Activated naive CD4-positive, alpha-beta T cell treated with anti-CD3 and anti-CD28 coated beads for 36 hours (primary cell): ENCODE measurements at regions not wholly inside any gene's neighbourhood (a gene's known extent, or its start where the extent isn't known, plus 50 kb on each side); places are given as distances from the start of the nearest gene placed in this dataset.

Experiments used
- CTCF ChIA-PET: fragments of 350-600 bp; sonication (Branson Sonifier 250); formaldehyde crosslinking; loops from one replicate; lab custom pipeline; 2021; ENCODE audit warnings: antibody characterized with exemption; lab: Charles Lee
- DNase-seq: peaks from one replicate; pipeline ENCODE4 v3.0.0-alpha.2; 2020
- H3K27ac Mint-ChIP-seq: one replicate; pipeline ENCODE4 v1.8.0; 2021; ENCODE audit warnings: mild to moderate bottlenecking, mixed read lengths
- H3K27me3 Mint-ChIP-seq: one replicate; pipeline ENCODE4 v1.8.0; 2021; ENCODE audit warnings: low read depth, mixed read lengths
- H3K36me3 Mint-ChIP-seq: one replicate; pipeline ENCODE4 v1.8.0; 2021; ENCODE audit warnings: low read depth, mixed read lengths
- H3K4me1 Mint-ChIP-seq: one replicate; pipeline ENCODE4 v1.8.0; 2021; ENCODE audit warnings: low read depth, mixed read lengths
- H3K4me3 Mint-ChIP-seq: one replicate; pipeline ENCODE4 v1.8.0; 2021; ENCODE audit warnings: mild to moderate bottlenecking, moderate library complexity, mixed read lengths
- H3K9me3 Mint-ChIP-seq: one replicate; pipeline ENCODE4 v1.8.0; 2021; ENCODE audit warnings: mixed read lengths
- intact Hi-C: fragments of 100-400 bp; cut with micrococcal nuclease; formaldehyde crosslinking; loops from one replicate; pipeline ENCODE4 v1.15.1; 2023

- CTCF ChIA-PET, result no interaction called here
- H3K27me3 Mint-ChIP-seq, result no peaks in the 10 kb centered on the region
- no peak overlapping the region for H3K27ac Mint-ChIP-seq
- H3K9me3 Mint-ChIP-seq, result peaks cover 8% of the 10 kb centered on the region
- H3K36me3 Mint-ChIP-seq, result no peaks in the 10 kb centered on the region
- no peak overlapping the region for H3K4me3 Mint-ChIP-seq
- no peak for DNase-seq
- intact Hi-C loops, result no loop called here
- no peaks in the 10 kb centered on the region for H3K4me1 Mint-ChIP-seq
These were observed 266.8 kb downstream of the PCDH20 start for GRCh38 chr13:61148691-61149315.

GRCh38 chr13:61148211-61148610, 267.4 kb downstream of the PCDH20 start:
- intact Hi-C loops, result no loop called here
- H3K27ac Mint-ChIP-seq, result no peak overlapping the region
- CTCF ChIA-PET, result no interaction called here
- DNase-seq, result no peak
- peaks cover 9% of the 10 kb centered on the region for H3K9me3 Mint-ChIP-seq
- no peak overlapping the region for H3K4me3 Mint-ChIP-seq
- no peaks in the 10 kb centered on the region for H3K4me1 Mint-ChIP-seq
- no peaks in the 10 kb centered on the region for H3K36me3 Mint-ChIP-seq
- H3K27me3 Mint-ChIP-seq, result no peaks in the 10 kb centered on the region

DNA sequence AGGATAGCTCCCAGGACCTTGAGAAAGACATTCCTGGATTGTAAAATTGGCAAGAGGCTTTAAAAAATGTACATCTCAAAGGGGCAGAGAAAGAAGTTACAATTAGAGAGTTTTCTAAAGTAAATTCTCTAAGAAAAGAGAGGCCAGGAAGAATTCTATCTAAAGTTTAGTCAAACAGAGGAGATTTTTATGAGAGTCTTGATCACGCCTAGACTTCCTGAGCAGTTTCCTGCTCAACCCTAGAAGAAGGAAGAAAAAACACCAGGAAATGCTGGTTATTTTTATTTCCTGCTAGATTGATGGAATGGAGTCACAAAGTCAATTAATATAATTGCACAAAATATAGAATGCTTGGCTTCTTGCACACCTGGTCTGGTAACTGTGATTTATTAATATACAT, 269.1 kb downstream of the PCDH20 start:
- CTCF ChIA-PET, result no interaction called here
- DNase-seq, result no peak
- Mint-ChIP-seq H3K27ac (no peak overlapping the region), H3K4me1 (no peaks in the 10 kb centered on the region), H3K36me3 (no peaks in the 10 kb centered on the region), H3K4me3 (no peak overlapping the region), H3K9me3 (peaks cover 12% of the 10 kb centered on the region), H3K27me3 (no peaks in the 10 kb centered on the region)
- intact Hi-C loops, result no loop called here

DNA sequence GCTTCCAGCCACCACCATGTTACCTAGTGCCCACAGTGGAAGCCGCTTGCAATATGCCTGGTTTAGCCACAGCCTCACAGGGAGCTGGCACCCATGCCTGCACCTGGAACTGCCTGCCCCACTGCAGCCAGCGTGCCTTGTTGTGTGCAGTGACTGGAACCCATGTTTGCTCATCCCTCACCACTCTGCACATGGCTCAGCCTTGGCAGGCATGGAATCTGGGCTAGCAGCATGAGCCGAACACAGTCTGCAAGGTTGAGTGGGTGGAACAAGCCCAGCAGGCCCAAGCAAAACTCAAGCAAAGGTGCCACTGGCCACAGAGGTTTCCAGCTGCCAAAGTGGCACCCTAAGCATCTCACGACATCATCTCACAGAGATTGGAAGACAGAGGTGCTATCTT, 269.5 kb downstream of the PCDH20 start:
- CTCF ChIA-PET, result no interaction called here
- Mint-ChIP-seq H3K36me3 (no peaks in the 10 kb centered on the region), H3K4me1 (no peaks in the 10 kb centered on the region), H3K27me3 (no peaks in the 10 kb centered on the region), H3K9me3 (peaks cover 13% of the 10 kb centered on the region), H3K27ac (no peak overlapping the region), H3K4me3 (no peak overlapping the region)
- DNase-seq, result no peak
- intact Hi-C loops, result no loop called here

DNA sequence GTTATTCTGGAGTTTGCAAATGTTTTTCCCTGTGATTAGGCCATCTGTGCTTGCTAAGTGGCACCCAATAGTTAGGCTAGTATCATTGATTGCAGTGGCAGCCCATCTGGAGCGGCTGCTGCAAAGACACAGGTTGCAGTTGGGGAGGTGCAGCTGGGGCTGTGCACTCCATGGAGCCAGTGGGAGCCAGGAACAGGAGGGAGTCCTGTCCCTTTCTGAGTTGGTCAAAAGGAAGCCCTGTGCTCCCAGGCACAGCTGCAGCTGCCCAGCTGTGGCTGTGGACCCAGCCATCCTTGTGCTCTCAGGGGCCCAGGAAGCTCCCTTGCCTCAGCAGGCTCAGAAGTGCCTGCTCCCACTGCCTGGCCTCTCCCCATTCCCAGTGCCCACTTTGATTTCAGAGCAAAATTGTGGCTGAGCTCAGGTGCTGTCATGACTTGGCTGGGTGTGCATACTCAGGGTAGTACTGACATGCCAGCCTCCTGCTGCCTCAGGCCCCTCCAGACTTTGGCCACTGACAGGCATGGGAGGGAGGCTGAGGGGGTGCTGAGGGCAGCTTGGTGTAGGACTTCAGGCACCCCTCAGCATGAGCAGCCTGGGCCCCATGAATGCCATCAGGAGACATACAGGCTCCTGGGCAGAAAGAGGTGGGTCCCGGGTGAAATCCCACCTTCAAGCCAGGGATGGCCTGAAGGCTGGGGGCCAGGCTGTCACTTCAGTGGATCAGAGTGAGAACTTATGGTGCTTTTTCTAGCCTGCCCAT, 270.6 kb downstream of the PCDH20 start:
- Mint-ChIP-seq H3K9me3 (peaks cover 13% of the 10 kb centered on the region), H3K27ac (no peak overlapping the region), H3K27me3 (no peaks in the 10 kb centered on the region), H3K4me3 (no peak overlapping the region), H3K36me3 (no peaks in the 10 kb centered on the region), H3K4me1 (no peaks in the 10 kb centered on the region)
- DNase-seq, result no peak
- intact Hi-C loops, result no loop called here
- CTCF ChIA-PET, result no interaction called here

- Mint-ChIP-seq H3K4me1 (no peaks in the 10 kb centered on the region), H3K27ac (no peak overlapping the region), H3K36me3 (no peaks in the 10 kb centered on the region), H3K4me3 (no peak overlapping the region), H3K9me3 (peaks cover 13% of the 10 kb centered on the region), H3K27me3 (no peaks in the 10 kb centered on the region)
- DNase-seq, result no peak
- intact Hi-C loops, result no loop called here
- CTCF ChIA-PET, result no interaction called here
These were observed 271.3 kb downstream of the PCDH20 start for GRCh38 chr13:61144301-61144700.

DNA sequence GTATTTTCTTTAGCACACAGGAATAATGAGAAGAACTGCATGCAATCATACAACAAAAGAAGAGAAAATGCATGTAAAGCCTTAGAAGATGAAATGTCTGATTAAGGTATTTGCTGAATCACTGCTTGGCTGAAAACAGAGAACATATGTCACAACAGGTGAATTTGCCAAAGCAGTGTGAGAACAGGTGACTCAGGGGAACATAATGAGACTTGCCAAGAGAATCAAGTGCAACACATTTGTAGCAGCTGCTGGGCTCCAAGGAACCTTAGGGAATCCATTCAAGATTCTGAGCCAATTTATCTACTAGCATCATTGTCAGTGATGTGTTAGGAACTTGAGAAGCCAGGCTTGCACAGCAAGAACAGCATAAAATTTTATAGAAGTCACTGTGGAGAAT, 273.1 kb downstream of the PCDH20 start:
- CTCF ChIA-PET, result no interaction called here
- intact Hi-C loops, result no loop called here
- no peak for DNase-seq
- Mint-ChIP-seq H3K36me3 (no peaks in the 10 kb centered on the region), H3K27ac (no peak overlapping the region), H3K27me3 (no peaks in the 10 kb centered on the region), H3K9me3 (peaks cover 13% of the 10 kb centered on the region), H3K4me1 (no peaks in the 10 kb centered on the region), H3K4me3 (no peak overlapping the region)

DNA sequence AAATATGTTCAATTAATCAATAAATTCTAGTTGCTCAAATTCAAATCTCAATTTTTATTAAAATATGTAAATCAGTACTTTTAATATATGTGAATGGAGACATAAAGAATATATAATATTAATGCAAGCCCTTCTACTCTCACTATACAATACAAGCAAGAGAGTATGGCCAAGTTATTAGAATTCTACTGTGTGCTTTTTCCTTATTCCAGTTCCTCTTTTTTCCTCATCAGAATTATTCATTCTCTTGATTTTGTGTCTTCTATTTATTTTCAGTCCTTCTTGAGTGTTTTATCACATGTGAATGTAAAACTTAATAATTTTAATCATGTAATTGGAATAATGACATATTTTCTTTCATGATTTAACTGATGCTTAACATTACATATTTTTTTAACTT, 276.8 kb downstream of the PCDH20 start:
- Mint-ChIP-seq H3K4me1 (no peaks in the 10 kb centered on the region), H3K27ac (no peak overlapping the region), H3K4me3 (no peak overlapping the region), H3K9me3 (peaks cover 6% of the 10 kb centered on the region), H3K36me3 (no peaks in the 10 kb centered on the region), H3K27me3 (no peaks in the 10 kb centered on the region)
- CTCF ChIA-PET, result no interaction called here
- DNase-seq, result no peak
- intact Hi-C loops, result no loop called here

DNA sequence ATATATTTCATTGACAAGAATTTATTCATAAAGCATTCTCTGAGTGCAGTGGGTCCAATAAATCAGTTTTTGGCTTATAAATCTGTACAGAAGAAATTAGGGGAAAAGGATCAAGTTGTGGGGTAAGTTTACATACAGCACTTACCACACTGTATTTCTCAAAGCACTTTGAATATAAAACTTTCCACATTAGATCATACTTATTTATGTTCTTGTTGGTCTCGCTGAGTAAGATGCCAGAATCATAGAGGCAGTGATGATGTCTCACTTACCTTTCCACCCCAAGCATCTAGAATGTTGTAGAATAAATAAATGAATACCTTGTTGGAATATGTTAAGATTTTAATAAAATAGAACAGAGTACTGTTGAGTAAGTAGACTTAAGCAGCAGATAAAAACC, 279.1 kb downstream of the PCDH20 start:
- Mint-ChIP-seq H3K4me3 (no peak overlapping the region), H3K4me1 (no peaks in the 10 kb centered on the region), H3K27ac (no peak overlapping the region), H3K9me3 (no peaks in the 10 kb centered on the region), H3K36me3 (no peaks in the 10 kb centered on the region), H3K27me3 (no peaks in the 10 kb centered on the region)
- CTCF ChIA-PET, result no interaction called here
- DNase-seq, result no peak
- intact Hi-C loops, result no loop called here

DNA sequence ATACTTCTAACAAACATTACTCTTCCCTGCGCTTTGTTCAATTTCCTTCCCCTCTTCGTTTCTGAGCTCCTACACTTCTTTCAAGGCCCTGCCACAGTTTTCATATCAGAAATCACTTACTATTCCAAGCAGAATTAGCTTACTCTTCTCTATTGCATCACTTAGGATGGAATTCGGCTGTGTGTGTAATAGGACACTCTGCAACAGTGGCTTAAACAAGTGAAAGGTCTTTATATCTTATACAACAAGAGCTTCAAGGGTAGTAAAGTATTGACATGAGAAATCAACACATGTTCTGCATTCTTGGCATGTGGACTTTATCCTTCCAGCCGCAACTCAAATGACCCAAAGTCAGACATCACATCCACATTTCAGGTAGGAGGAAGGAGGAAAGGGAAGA, 279.6 kb downstream of the PCDH20 start:
- DNase-seq, result no peak
- H3K4me3 Mint-ChIP-seq, result no peak overlapping the region
- H3K36me3 Mint-ChIP-seq, result no peaks in the 10 kb centered on the region
- intact Hi-C loops, result no loop called here
- H3K4me1 Mint-ChIP-seq, result no peaks in the 10 kb centered on the region
- H3K9me3 Mint-ChIP-seq, result no peaks in the 10 kb centered on the region
- CTCF ChIA-PET, result no interaction called here
- no peak overlapping the region for H3K27ac Mint-ChIP-seq
- H3K27me3 Mint-ChIP-seq, result no peaks in the 10 kb centered on the region

GRCh38 chr13:61135583-61135982, 280.1 kb downstream of the PCDH20 start:
- Mint-ChIP-seq H3K36me3 (no peaks in the 10 kb centered on the region), H3K27me3 (no peaks in the 10 kb centered on the region), H3K4me1 (no peaks in the 10 kb centered on the region), H3K9me3 (no peaks in the 10 kb centered on the region), H3K4me3 (no peak overlapping the region), H3K27ac (no peak overlapping the region)
- intact Hi-C loops, result no loop called here
- DNase-seq, result no peak
- CTCF ChIA-PET, result no interaction called here

DNA sequence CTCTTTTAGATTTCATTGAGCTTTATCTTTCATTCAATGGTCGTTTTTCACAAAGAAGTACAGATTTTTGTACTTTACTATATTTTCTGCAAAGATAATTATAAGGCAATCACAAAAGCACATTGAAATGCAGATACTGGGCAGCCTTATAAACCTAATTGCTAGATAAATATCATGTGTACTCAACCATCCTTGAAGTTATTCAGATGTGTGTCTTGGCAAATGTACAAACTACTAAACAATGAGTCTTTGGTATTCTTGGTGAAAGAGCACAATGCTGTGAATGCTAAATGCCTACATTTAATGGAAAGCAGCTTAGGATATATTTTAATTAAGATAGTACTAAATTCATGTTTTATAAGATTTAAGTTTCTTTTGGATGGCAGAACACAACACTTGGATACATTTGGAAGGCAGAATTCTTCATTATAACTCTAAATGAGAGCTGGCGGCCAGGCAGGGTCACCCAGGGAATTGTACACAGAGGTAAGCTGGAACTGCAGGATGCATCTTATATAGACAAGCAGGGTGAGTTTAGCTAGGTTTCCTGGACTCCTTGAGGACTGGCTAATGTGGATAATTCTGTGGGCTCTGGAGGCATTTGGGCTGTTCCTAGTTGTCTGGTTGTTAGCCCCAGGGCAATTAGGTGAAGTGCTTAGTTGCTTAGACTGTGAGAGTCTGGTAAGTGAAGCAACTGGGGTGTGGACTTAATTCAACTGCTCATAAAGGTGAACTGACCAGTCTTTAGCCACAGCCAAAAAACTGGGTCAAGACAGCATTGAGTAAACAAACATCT, 286.6 kb downstream of the PCDH20 start:
- Mint-ChIP-seq H3K4me1 (no peaks in the 10 kb centered on the region), H3K27ac (no peak overlapping the region), H3K36me3 (no peaks in the 10 kb centered on the region), H3K9me3 (peaks cover 2% of the 10 kb centered on the region), H3K4me3 (no peak overlapping the region), H3K27me3 (no peaks in the 10 kb centered on the region)
- CTCF ChIA-PET, result no interaction called here
- intact Hi-C loops, result loop anchor here (5.0 kb wide), 1 partner anchor 283 kb away; no protein-coding TSS in a partner anchor
- DNase-seq, result no peak
